IMR-90 (cell line): ENCODE measurements at regions not wholly inside any gene's neighbourhood (a gene's known extent, or its start where the extent isn't known, plus 50 kb on each side); places are given as distances from the start of the nearest gene placed in this dataset.

Experiments
- ATAC-seq: fragments of 200-7000 bp; cut with Tn5 transposase; 2 replicates; pipeline ENCODE4 v1.9.1; 2020; ENCODE audit warnings: low read depth, mild to moderate bottlenecking, moderate library complexity
- BruUV-seq: library from RNA; stranded (reverse); fragments of 400-500 nt; replicated peaks from 2 replicates; lab custom pipeline; 2021; lab: Mats Ljungman, UMichigan
- CTCF ChIA-PET: fragments of 300-600 bp; formaldehyde crosslinking; extraction: SDS; loops from one replicate; lab custom pipeline; 2021; ENCODE audit warnings: antibody characterized with exemption; lab: Yijun Ruan, JAX
- POLR2A ChIA-PET: fragments of 300-600 bp; sonication (Branson Sonifier 250); formaldehyde crosslinking; loops from one replicate; lab custom pipeline; 2022; ENCODE audit warnings: antibody characterized with exemption; ENCODE audit not compliant: unreplicated experiment; lab: Charles Lee
- DNase-seq: peaks from one replicate; pipeline ENCODE4 v3.0.0; 2013
- H2AFZ ChIP-seq: replicated peaks from 2 replicates; pipeline ENCODE3; 2013; ENCODE audit warnings: low read length, mild to moderate bottlenecking; ENCODE audit not compliant: poor library complexity
- H2AK5ac ChIP-seq: 2 replicates; pipeline ENCODE4 v1.6.1; 2013; ENCODE audit warnings: low read depth, low read length, inconsistent platforms
- H2AK9ac ChIP-seq: replicated peaks from 2 replicates; pipeline ENCODE3; 2013; ENCODE audit warnings: mild to moderate bottlenecking, low read depth, low read length, moderate library complexity; ENCODE audit not compliant: poor library complexity
- H2BK120ac ChIP-seq: 2 replicates; pipeline ENCODE4 v1.6.1; 2013; ENCODE audit warnings: low read depth, low read length, inconsistent platforms
- H2BK15ac ChIP-seq: 3 replicates; pipeline ENCODE4 v1.6.1; 2013; ENCODE audit warnings: low read depth, low read length, inconsistent platforms
- H2BK20ac ChIP-seq: 2 replicates; pipeline ENCODE4 v1.6.1; 2013; ENCODE audit warnings: low read depth, mild to moderate bottlenecking, inconsistent platforms, low read length, moderate library complexity
- H2BK5ac ChIP-seq: 2 replicates; pipeline ENCODE4 v1.6.1; 2013; ENCODE audit warnings: mild to moderate bottlenecking, low read depth, low read length, inconsistent platforms; ENCODE audit not compliant: poor library complexity, severe bottlenecking
- H3K14ac ChIP-seq: replicated peaks from 2 replicates; pipeline ENCODE4 v1.6.1; 2013; ENCODE audit warnings: low read depth, low read length, inconsistent platforms
- H3K18ac ChIP-seq: 2 replicates; pipeline ENCODE4 v1.6.1; 2013; ENCODE audit warnings: low read depth, low read length, control low read depth
- H3K23ac ChIP-seq: 2 replicates; pipeline ENCODE4 v1.6.1; 2013; ENCODE audit warnings: low read depth, low read length, inconsistent platforms
- H3K27ac ChIP-seq: 2 replicates; pipeline ENCODE4 v1.5.1; 2013; ENCODE audit warnings: mild to moderate bottlenecking, control low read depth, low read length; ENCODE audit not compliant: insufficient read depth
- H3K27me3 ChIP-seq: 2 replicates; pipeline ENCODE4 v1.6.1; 2013; ENCODE audit warnings: low read length; ENCODE audit not compliant: control insufficient read depth, insufficient read depth
- H3K36me3 ChIP-seq: 2 replicates; pipeline ENCODE4 v1.6.1; 2013; ENCODE audit warnings: low read length, mixed read lengths; ENCODE audit not compliant: control insufficient read depth, insufficient read depth
- H3K4ac ChIP-seq: 2 replicates; pipeline ENCODE4 v1.6.1; 2013; ENCODE audit warnings: low read depth, low read length, inconsistent platforms
- H3K4me1 ChIP-seq: 2 replicates; pipeline ENCODE4 v1.6.1; 2013; ENCODE audit warnings: low read length, mixed read lengths; ENCODE audit not compliant: control insufficient read depth, insufficient read depth
- H3K4me2 ChIP-seq: 2 replicates; pipeline ENCODE4 v1.6.1; 2013; ENCODE audit warnings: low read depth, mild to moderate bottlenecking, control low read depth, low read length, moderate library complexity
- H3K4me3 ChIP-seq: 2 replicates; pipeline ENCODE4 v1.5.1; 2013; ENCODE audit warnings: low read depth, mild to moderate bottlenecking, control low read depth, low read length, moderate library complexity; ENCODE audit not compliant: insufficient read depth
- H3K56ac ChIP-seq: 2 replicates; pipeline ENCODE4 v1.6.1; 2013; ENCODE audit warnings: low read length, inconsistent platforms; ENCODE audit not compliant: insufficient read depth; ENCODE audit errors: extremely low read depth
- H3K79me1 ChIP-seq, 2 experiments: 2 replicates each; pipeline ENCODE4 v1.6.1; 2013; ENCODE audit warnings: low read length in 2 of 2, inconsistent platforms in 1 of 2, low read depth in 1 of 2
- H3K9ac ChIP-seq: 2 replicates; pipeline ENCODE4 v1.6.1; 2013; ENCODE audit warnings: low read depth, low read length, control low read depth
- H3K9me1 ChIP-seq: 2 replicates; pipeline ENCODE4 v1.6.1; 2013; ENCODE audit warnings: low read length, inconsistent platforms; ENCODE audit not compliant: insufficient read depth
- H3K9me3 ChIP-seq: 2 replicates; pipeline ENCODE4 v1.6.1; 2013; ENCODE audit warnings: low read length; ENCODE audit not compliant: control insufficient read depth, insufficient read depth
- H4K20me1 ChIP-seq: 2 replicates; pipeline ENCODE4 v1.6.1; 2013; ENCODE audit warnings: low read length, inconsistent platforms; ENCODE audit not compliant: insufficient read depth
- H4K5ac ChIP-seq: 2 replicates; pipeline ENCODE4 v1.6.1; 2013; ENCODE audit warnings: mild to moderate bottlenecking, low read depth, low read length, control low read depth
- H4K8ac ChIP-seq, 2 experiments: 2 replicates each; pipeline ENCODE4 v1.6.1; 2013; ENCODE audit warnings: low read depth in 2 of 2, low read length in 2 of 2, control low read depth in 1 of 2, inconsistent platforms in 1 of 2
- H4K91ac ChIP-seq: 2 replicates; pipeline ENCODE4 v1.6.1; 2013; ENCODE audit warnings: low read depth, low read length, inconsistent platforms; ENCODE audit not compliant: insufficient read depth
- BHLHE40 ChIP-seq: fragments of 150-350 bp; IDR thresholded peaks from 2 replicates; pipeline ENCODE4 v1.6.1; 2016; ENCODE audit warnings: mild to moderate bottlenecking, low read depth, low read length
- CEBPB ChIP-seq: IDR thresholded peaks from 2 replicates; pipeline ENCODE4 v1.6.1; 2012; ENCODE audit warnings: low read depth, low read length, improper control_type of control experiment
- CHD1 ChIP-seq: IDR thresholded peaks from 2 replicates; pipeline ENCODE4 v1.6.1; 2012; ENCODE audit warnings: low read depth, low read length, improper control_type of control experiment
- FOS ChIP-seq: fragments of 150-350 bp; IDR thresholded peaks from 2 replicates; pipeline ENCODE4 v1.6.1; 2016; ENCODE audit warnings: low read depth, low read length
- MAFK ChIP-seq: IDR thresholded peaks from 2 replicates; pipeline ENCODE4 v1.6.1; 2012; ENCODE audit warnings: low read depth, low read length, improper control_type of control experiment
- MAZ ChIP-seq: IDR thresholded peaks from 2 replicates; pipeline ENCODE4 v1.6.1; 2012; ENCODE audit warnings: low read depth, mild to moderate bottlenecking, low read length, improper control_type of control experiment, moderate library complexity, borderline replicate concordance
- MXI1 ChIP-seq: IDR thresholded peaks from 2 replicates; pipeline ENCODE4 v1.6.1; 2012; ENCODE audit warnings: low read depth, mild to moderate bottlenecking, low read length, moderate library complexity, borderline replicate concordance
- NFE2L2 ChIP-seq: fragments of 150-350 bp; IDR thresholded peaks from 2 replicates; pipeline ENCODE4 v1.6.1; 2016; ENCODE audit warnings: low read depth, mild to moderate bottlenecking, low read length
- POLR2A ChIP-seq: IDR thresholded peaks from 2 replicates; pipeline ENCODE4 v1.6.1; 2012; ENCODE audit warnings: mild to moderate bottlenecking, low read depth, low read length
- RAD21 ChIP-seq: IDR thresholded peaks from 2 replicates; pipeline ENCODE4 v1.6.1; 2012; ENCODE audit warnings: low read length, improper control_type of control experiment
- RCOR1 ChIP-seq: IDR thresholded peaks from 2 replicates; pipeline ENCODE4 v1.6.1; 2012; ENCODE audit warnings: mild to moderate bottlenecking, low read length, improper control_type of control experiment; ENCODE audit not compliant: insufficient replicate concordance
- RFX5 ChIP-seq: IDR thresholded peaks from 2 replicates; pipeline ENCODE4 v1.8.0; 2012; ENCODE audit warnings: low read depth, mild to moderate bottlenecking, low read length, moderate library complexity
- SMC3 ChIP-seq: fragments of 150-350 bp; IDR thresholded peaks from 2 replicates; pipeline ENCODE4 v1.6.1; 2016; ENCODE audit warnings: low read depth, mild to moderate bottlenecking, antibody characterized with exemption, low read length, moderate library complexity
- dilution Hi-C: fragments of 300-500 bp; cut with HindIII; formaldehyde crosslinking; loops from one replicate; pipeline ENCODE4 v1.14.3; 2018; ENCODE audit warnings: low sequenced_read_pairs; ENCODE audit not compliant: unreplicated experiment
- in situ Hi-C: fragments of 300-500 bp; cut with MboI; formaldehyde crosslinking; loops from 3 replicates; pipeline ENCODE4 v1.14.3; 2019; ENCODE audit warnings: low sequenced_read_pairs, inconsistent platforms, mixed read lengths
- intact Hi-C: fragments of 100-400 bp; cut with micrococcal nuclease; formaldehyde crosslinking; loops from 2 replicates; pipeline ENCODE4 v1.10.0; 2022
- TF ChIP-seq, protein P1 (sequence below): fragments of 150-350 bp; IDR thresholded peaks from 2 replicates; pipeline ENCODE4 v1.6.1; 2017; ENCODE audit warnings: mild to moderate bottlenecking, antibody characterized with exemption, low read length, low read depth
- TF ChIP-seq, protein P2 (sequence below): fragments of 150-350 bp; IDR thresholded peaks from 2 replicates; pipeline ENCODE4 v1.6.1; 2016; ENCODE audit warnings: low read depth, mild to moderate bottlenecking, low read length, moderate library complexity, borderline replicate concordance
- TF ChIP-seq, protein P3 (sequence below): conservative IDR thresholded peaks from 2 replicates; pipeline ENCODE4 v1.5.1; 2012; ENCODE audit warnings: mild to moderate bottlenecking, low read depth, low read length, improper control_type of control experiment

DNA sequence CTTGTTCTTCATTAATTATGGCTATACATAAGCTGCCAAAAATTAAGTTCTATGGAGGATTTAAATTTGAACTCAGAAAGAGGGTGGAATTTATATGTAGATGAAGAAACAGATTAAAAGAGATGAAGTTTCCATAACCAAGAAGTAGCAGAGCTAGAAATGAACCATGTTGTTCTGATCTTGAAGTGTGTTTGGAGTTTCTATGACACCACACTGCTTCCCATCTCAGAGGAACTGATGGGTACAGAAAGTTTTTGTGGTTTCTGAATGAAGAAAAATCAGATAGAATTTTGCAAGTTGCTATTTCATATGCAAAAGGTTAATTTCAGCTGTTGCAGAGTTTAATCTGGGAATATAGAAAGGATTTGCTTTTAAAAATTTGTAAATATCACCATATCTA lies 710.3 kb downstream of the PDCD6IP start:
- intact Hi-C loops (no loop called here), in situ Hi-C loops (no loop called here), dilution Hi-C loops (no loop called here)
- no peak overlapping the region for H4K91ac ChIP-seq
- no peak overlapping the region for H4K8ac ChIP-seq
- H2BK120ac ChIP-seq = no peak overlapping the region
- H3K4me3 ChIP-seq = no peak overlapping the region
- H3K36me3 ChIP-seq = no peaks in the 10 kb centered on the region
- peaks cover 7% of the 10 kb centered on the region for H3K9me3 ChIP-seq
- H3K9me1 ChIP-seq = no peaks in the 10 kb centered on the region
- ChIA-PET CTCF (no interaction called here), POLR2A (no interaction called here)
- no peaks in the 10 kb centered on the region for H3K27me3 ChIP-seq
- no peak overlapping the region for H3K27ac ChIP-seq
- H3K4me2 ChIP-seq = no peak overlapping the region
- DNase-seq (no peak), ATAC-seq (no peak)
- no peaks in the 10 kb centered on the region for H3K79me1 ChIP-seq
- no peak overlapping the region for H3K4ac ChIP-seq
- H2AK5ac ChIP-seq = no peak overlapping the region
- TF ChIP-seq RCOR1 (no peak), POLR2A (no peak), CHD1 (no peak), MAZ (no peak), MXI1 (no peak), CEBPB (no peak), BHLHE40 (no peak), MAFK (no peak), RFX5 (no peak), SMC3 (no peak), FOS (no peak), NFE2L2 (no peak), RAD21 (no peak)
- TF ChIP-seq, protein P1, sequence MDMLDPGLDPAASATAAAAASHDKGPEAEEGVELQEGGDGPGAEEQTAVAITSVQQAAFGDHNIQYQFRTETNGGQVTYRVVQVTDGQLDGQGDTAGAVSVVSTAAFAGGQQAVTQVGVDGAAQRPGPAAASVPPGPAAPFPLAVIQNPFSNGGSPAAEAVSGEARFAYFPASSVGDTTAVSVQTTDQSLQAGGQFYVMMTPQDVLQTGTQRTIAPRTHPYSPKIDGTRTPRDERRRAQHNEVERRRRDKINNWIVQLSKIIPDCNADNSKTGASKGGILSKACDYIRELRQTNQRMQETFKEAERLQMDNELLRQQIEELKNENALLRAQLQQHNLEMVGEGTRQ = no peak
- TF ChIP-seq, protein P2, sequence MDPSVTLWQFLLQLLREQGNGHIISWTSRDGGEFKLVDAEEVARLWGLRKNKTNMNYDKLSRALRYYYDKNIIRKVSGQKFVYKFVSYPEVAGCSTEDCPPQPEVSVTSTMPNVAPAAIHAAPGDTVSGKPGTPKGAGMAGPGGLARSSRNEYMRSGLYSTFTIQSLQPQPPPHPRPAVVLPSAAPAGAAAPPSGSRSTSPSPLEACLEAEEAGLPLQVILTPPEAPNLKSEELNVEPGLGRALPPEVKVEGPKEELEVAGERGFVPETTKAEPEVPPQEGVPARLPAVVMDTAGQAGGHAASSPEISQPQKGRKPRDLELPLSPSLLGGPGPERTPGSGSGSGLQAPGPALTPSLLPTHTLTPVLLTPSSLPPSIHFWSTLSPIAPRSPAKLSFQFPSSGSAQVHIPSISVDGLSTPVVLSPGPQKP = no peak
- TF ChIP-seq, protein P3, sequence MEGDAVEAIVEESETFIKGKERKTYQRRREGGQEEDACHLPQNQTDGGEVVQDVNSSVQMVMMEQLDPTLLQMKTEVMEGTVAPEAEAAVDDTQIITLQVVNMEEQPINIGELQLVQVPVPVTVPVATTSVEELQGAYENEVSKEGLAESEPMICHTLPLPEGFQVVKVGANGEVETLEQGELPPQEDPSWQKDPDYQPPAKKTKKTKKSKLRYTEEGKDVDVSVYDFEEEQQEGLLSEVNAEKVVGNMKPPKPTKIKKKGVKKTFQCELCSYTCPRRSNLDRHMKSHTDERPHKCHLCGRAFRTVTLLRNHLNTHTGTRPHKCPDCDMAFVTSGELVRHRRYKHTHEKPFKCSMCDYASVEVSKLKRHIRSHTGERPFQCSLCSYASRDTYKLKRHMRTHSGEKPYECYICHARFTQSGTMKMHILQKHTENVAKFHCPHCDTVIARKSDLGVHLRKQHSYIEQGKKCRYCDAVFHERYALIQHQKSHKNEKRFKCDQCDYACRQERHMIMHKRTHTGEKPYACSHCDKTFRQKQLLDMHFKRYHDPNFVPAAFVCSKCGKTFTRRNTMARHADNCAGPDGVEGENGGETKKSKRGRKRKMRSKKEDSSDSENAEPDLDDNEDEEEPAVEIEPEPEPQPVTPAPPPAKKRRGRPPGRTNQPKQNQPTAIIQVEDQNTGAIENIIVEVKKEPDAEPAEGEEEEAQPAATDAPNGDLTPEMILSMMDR = no peak
- H2AK9ac ChIP-seq = no peak overlapping the region
- no peak overlapping the region for H3K18ac ChIP-seq
- no peaks in the 10 kb centered on the region for H4K20me1 ChIP-seq
- H2BK15ac ChIP-seq = no peak overlapping the region
- no peak overlapping the region for H3K14ac ChIP-seq
- no peak overlapping the region for H3K56ac ChIP-seq
- H2BK5ac ChIP-seq = no peak overlapping the region
- no peaks in the 10 kb centered on the region for H3K4me1 ChIP-seq
- no peak overlapping the region for H4K5ac ChIP-seq
- no TSS peak for BruUV-seq
- no peak overlapping the region for H2BK20ac ChIP-seq
- no peak overlapping the region for H3K9ac ChIP-seq
- H3K23ac ChIP-seq = no peak overlapping the region
- H2AFZ ChIP-seq = no peak overlapping the region
